Sigmoid colon (tissue), 6 donors: ENCODE measurements at regions not wholly inside any gene's neighbourhood (a gene's known extent, or its start where the extent isn't known, plus 50 kb on each side); places are given as distances from the start of the nearest gene placed in this dataset.

Experiments used
- DNase-seq: peaks from one replicate; pipeline ENCODE4 v3.0.0-alpha.2; 2019
- H3K27ac ChIP-seq, 4 donors: fragments of 200-600 bp; sonication (generic); one replicate each; pipeline ENCODE4 v1.5.1; 2016 to 2019; ENCODE audit warnings: mild to moderate bottlenecking in 1 of 4
- H3K27me3 ChIP-seq, 3 donors: fragments of 200-600 bp; sonication (generic); one replicate each; pipeline ENCODE4 v1.5.1; 2019; ENCODE audit warnings: mild to moderate bottlenecking in 1 of 3
- H3K36me3 ChIP-seq, 4 donors: fragments of 200-600 bp; sonication (generic); one replicate each; pipeline ENCODE4 v1.5.1; 2016 to 2019
- H3K4me1 ChIP-seq, 4 donors: fragments of 200-600 bp; sonication (generic); one replicate each; pipeline ENCODE4 v1.5.1; 2017 to 2019
- H3K4me3 ChIP-seq, 4 donors: fragments of 200-600 bp; sonication (generic); one replicate each; pipeline ENCODE4 v1.5.1; 2017 to 2019; ENCODE audit warnings: mild to moderate bottlenecking in 2 of 4, moderate library complexity in 1 of 4
- H3K9me3 ChIP-seq, 4 donors: fragments of 200-600 bp in 3 of 4; sonication (generic) in 3 of 4; one replicate each; pipeline versions ENCODE4 v1.5.1 to v1.6.1; 2013 to 2019
- EP300 ChIP-seq, 4 donors: sonication (generic); formaldehyde crosslinking; IDR thresholded peaks; one replicate each; pipeline ENCODE4 v1.6.1; 2017; ENCODE audit warnings: antibody characterized with exemption in 4 of 4
- POLR2A ChIP-seq, 2 donors: fragments of 450-650 bp; IDR thresholded peaks; one replicate each; pipeline ENCODE4 v1.6.1; 2016; ENCODE audit warnings: antibody characterized with exemption in 2 of 2, mild to moderate bottlenecking in 2 of 2, moderate library complexity in 2 of 2
- POLR2AphosphoS5 ChIP-seq, 4 donors: sonication (generic); formaldehyde crosslinking; IDR thresholded peaks; one replicate each; pipeline ENCODE4 v1.6.1; 2017; ENCODE audit warnings: antibody characterized with exemption in 4 of 4
- WGBS, 2 donors: extraction: QIAGEN DNeasy Blood & Tissue Kit; methylation state at CpG; one replicate each; pipeline ENCODE4 v1.1.7; 2013; 5-methylcytosine and 5-hydroxymethylcytosine counted together
- intact Hi-C: fragments of 100-400 bp; cut with DNase I; formaldehyde crosslinking; loops from one replicate; pipeline ENCODE4 v1.15.1; 2023
- TF ChIP-seq, protein P1 (sequence below), 4 experiments: fragments of 450-650 bp in 3 of 4; fragments of 200-600 bp in 1 of 4; IDR thresholded peaks; one replicate each; pipeline ENCODE4 v1.5.1; 2016 to 2019; ENCODE audit warnings: antibody characterized with exemption in 4 of 4, mild to moderate bottlenecking in 3 of 4, moderate library complexity in 2 of 4
- donor health status: healthy with polysubstance abuse.
- donor health status: healthy.

DNA sequence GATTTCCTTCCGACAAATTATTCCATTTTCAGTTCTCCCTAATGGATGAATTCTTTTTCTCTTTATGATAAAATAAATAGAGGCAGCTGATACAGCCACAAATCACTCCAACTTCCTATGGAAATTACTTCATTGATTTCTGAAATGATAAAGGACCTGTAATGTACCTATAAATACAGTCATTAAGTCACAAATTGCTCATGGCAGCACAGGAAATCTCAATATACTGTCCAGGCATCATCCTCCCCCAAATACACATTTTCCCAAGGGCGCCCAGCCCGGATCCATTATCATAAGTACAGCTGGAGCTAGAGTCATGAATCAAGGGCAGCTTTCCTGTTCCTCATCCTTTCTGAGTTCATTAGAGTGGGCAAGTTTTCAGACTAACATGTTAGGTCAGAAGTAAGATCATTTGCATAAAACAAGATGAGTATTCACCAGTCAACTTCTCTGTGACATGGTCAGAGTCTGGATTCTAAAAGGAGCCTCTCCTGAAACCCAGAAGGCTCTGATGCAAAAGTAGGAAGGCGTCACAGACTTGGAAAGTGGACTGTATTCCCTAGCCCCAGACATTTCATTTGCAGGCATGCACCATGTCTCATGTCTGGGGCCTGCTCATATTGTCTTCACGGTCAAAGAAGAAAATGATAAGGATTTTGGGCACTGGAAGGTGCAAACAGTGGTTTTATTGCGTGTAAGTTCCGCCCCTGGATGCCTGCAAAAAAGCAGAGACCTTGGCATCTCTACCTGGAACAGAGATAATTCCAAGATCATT, 383.2 kb downstream of the PLK2 start:
- intact Hi-C loops, result no loop called here
- WGBS, 2 donors, result 88 to 90% methylated on average over 7 of the region's 7 CpGs
- Histone ChIP-seq H3K27ac (no peak overlapping the region), H3K4me3 (no peak overlapping the region), H3K9me3 (no peaks in the 10 kb centered on the region), H3K36me3 (no peaks in the 10 kb centered on the region), H3K4me1 (peaks cover 0 to 16% (median 7%) of the 10 kb centered on the region in 4 donors), H3K27me3 (no peaks in the 10 kb centered on the region)
- no peak for DNase-seq
- TF ChIP-seq EP300 (IDR thresholded peaks at IDR 0.05) (no peak), POLR2A (IDR thresholded peaks at IDR 0.05) (no peak), POLR2AphosphoS5 (IDR thresholded peaks at IDR 0.05) (no peak)
- TF ChIP-seq, protein P1, sequence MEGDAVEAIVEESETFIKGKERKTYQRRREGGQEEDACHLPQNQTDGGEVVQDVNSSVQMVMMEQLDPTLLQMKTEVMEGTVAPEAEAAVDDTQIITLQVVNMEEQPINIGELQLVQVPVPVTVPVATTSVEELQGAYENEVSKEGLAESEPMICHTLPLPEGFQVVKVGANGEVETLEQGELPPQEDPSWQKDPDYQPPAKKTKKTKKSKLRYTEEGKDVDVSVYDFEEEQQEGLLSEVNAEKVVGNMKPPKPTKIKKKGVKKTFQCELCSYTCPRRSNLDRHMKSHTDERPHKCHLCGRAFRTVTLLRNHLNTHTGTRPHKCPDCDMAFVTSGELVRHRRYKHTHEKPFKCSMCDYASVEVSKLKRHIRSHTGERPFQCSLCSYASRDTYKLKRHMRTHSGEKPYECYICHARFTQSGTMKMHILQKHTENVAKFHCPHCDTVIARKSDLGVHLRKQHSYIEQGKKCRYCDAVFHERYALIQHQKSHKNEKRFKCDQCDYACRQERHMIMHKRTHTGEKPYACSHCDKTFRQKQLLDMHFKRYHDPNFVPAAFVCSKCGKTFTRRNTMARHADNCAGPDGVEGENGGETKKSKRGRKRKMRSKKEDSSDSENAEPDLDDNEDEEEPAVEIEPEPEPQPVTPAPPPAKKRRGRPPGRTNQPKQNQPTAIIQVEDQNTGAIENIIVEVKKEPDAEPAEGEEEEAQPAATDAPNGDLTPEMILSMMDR (IDR thresholded peaks at IDR 0.05), result no peak

DNA sequence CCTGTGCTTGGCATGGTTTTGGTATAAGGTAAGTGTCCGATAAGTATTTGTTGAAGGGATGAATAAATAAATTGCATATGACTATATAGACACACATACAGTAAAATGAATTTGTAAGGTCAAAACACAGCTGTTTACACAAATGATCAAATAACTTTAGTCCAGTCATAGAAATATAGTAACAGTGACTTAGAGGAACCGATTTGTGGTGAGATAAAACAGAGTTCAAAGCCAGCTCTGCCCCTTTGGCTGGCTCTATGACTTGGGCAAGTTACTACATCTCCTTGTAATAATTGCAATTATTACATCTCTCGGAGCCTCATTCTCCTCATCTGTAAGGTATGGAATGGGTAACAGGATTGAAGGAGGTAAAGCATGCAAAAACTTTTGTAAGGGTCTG, 384.0 kb downstream of the PLK2 start:
- peaks cover 0 to 16% (median 7%) of the 10 kb centered on the region in 4 donors for H3K4me1 ChIP-seq
- no peak for TF ChIP-seq POLR2AphosphoS5 (IDR thresholded peaks at IDR 0.05)
- TF ChIP-seq POLR2A (IDR thresholded peaks at IDR 0.05), result no peak
- TF ChIP-seq EP300 (IDR thresholded peaks at IDR 0.05), result no peak
- TF ChIP-seq, protein P1 (IDR thresholded peaks at IDR 0.05), result no peak
- DNase-seq, result no peak

DNA sequence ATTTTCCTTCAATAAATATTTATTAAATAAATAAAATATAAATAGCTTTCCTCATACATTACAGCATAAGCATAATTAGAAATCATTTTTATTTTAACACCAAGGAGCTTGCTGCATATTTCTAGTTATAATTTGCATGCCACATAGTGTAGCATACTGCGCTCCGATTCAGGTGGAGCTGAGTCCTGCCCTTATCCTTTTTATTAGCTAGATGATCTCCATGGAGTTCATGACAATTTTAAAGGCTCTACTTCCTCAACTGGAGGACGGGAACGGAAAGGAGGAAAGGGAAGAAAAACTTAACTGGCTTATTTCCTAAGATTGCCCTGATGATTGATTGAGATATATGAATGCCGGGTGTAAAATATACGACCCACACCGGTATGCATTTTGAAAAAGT, 385.2 kb downstream of the PLK2 start:
- H3K27me3 ChIP-seq, result no peaks in the 10 kb centered on the region
- no peak overlapping the region for H3K4me3 ChIP-seq
- no peaks in the 10 kb centered on the region for H3K36me3 ChIP-seq
- intact Hi-C loops, result no loop called here
- no peak overlapping the region for H3K27ac ChIP-seq
- DNase-seq, result no peak
- no peak for TF ChIP-seq POLR2A (IDR thresholded peaks at IDR 0.05)
- TF ChIP-seq EP300 (IDR thresholded peaks at IDR 0.05), result no peak
- TF ChIP-seq POLR2AphosphoS5 (IDR thresholded peaks at IDR 0.05), result no peak
- TF ChIP-seq, protein P1 (IDR thresholded peaks at IDR 0.05), result no peak
- 13 to 61% methylated on average over 7 of the region's 7 CpGs for WGBS, 2 donors
- H3K4me1 ChIP-seq, result peaks cover 0 to 16% (median 7%) of the 10 kb centered on the region in 4 donors
- no peaks in the 10 kb centered on the region for H3K9me3 ChIP-seq

More for the DNA sequence above, 384.0 kb downstream of the PLK2 start:
- H3K27me3 ChIP-seq, result no peaks in the 10 kb centered on the region
- no peak overlapping the region for H3K27ac ChIP-seq
- no peaks in the 10 kb centered on the region for H3K9me3 ChIP-seq
- H3K4me3 ChIP-seq, result no peak overlapping the region
- H3K36me3 ChIP-seq, result no peaks in the 10 kb centered on the region
- WGBS, 2 donors, result 69 to 85% methylated on average over 3 of the region's 3 CpGs
- intact Hi-C loops, result no loop called here

DNA sequence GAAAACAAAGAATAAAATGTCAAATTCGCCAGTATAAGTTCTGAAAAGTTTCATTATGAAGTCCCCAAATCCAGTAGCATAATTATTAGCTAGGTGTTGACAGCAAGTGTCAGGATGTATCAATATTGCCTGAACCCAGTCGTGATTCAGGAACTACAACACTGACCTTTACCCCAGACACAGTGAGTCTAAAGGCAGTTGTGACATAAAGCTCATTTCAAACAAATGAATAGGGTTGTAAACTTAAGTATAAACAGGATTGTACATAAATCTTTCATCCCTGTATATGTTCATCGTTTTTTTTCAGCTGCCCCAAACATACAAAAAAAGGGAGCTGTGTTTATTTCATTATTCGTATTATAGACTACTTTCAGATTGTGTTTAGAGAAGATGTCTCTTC, 385.7 kb downstream of the PLK2 start:
- intact Hi-C loops, result no loop called here
- WGBS, 2 donors, result 17 to 55% methylated on average over 4 of the region's 4 CpGs
- Histone ChIP-seq H3K4me1 (peaks cover 0 to 16% (median 7%) of the 10 kb centered on the region in 4 donors), H3K36me3 (no peaks in the 10 kb centered on the region), H3K9me3 (no peaks in the 10 kb centered on the region), H3K27me3 (no peaks in the 10 kb centered on the region), H3K4me3 (no peak overlapping the region), H3K27ac (no peak overlapping the region)
- TF ChIP-seq EP300 (IDR thresholded peaks at IDR 0.05) (no peak), POLR2A (IDR thresholded peaks at IDR 0.05) (no peak), POLR2AphosphoS5 (IDR thresholded peaks at IDR 0.05) (no peak)
- TF ChIP-seq, protein P1 (IDR thresholded peaks at IDR 0.05), result no peak
- no peak for DNase-seq
